ENCODE measurements at regions not wholly inside any gene's neighbourhood (a gene's known extent, or its start where the extent isn't known, plus 50 kb on each side); places are given as distances from the start of the nearest gene placed in this dataset.

- Mint-ChIP-seq H3K27ac (no peak overlapping the region), H3K4me3 (no peak overlapping the region), H3K27me3 (ENCODE audit: low read depth, poor library complexity) (no peaks in the 10 kb centered on the region), H3K36me3 (ENCODE audit: low read depth) (no peaks in the 10 kb centered on the region), H3K9me3 (no peaks in the 10 kb centered on the region), H3K4me1 (no peaks in the 10 kb centered on the region)
- TF ChIP-seq CTCF (IDR thresholded peaks at IDR 0.05) = no peak
- no peak for DNase-seq
Observed at GRCh38 chr3:22318325-22318724, 567.3 kb upstream of the ZNF385D start.

GRCh38 chr3:22319446-22319845, 568.4 kb upstream of the ZNF385D start:
- no peak overlapping the region for H3K4me3 Mint-ChIP-seq
- DNase-seq = no peak

GRCh38 chr3:22322861-22323260, 571.9 kb upstream of the ZNF385D start:
- H3K9me3 Mint-ChIP-seq = no peaks in the 10 kb centered on the region
- H3K4me3 Mint-ChIP-seq = no peak overlapping the region
- H3K36me3 Mint-ChIP-seq (ENCODE audit: low read depth) = no peaks in the 10 kb centered on the region
- H3K27me3 Mint-ChIP-seq (ENCODE audit: low read depth, poor library complexity) = peaks cover under 1% of the 10 kb centered on the region
- no peak for TF ChIP-seq CTCF (IDR thresholded peaks at IDR 0.05)
- no peaks in the 10 kb centered on the region for H3K4me1 Mint-ChIP-seq
- no peak for DNase-seq
- no peak overlapping the region for H3K27ac Mint-ChIP-seq

More at GRCh38 chr3:22319446-22319845, 568.4 kb upstream of the ZNF385D start:
- no peak for TF ChIP-seq CTCF (IDR thresholded peaks at IDR 0.05)
- H3K27me3 Mint-ChIP-seq (ENCODE audit: low read depth, poor library complexity) = no peaks in the 10 kb centered on the region
- no peaks in the 10 kb centered on the region for H3K9me3 Mint-ChIP-seq
- H3K27ac Mint-ChIP-seq = no peak overlapping the region
- H3K36me3 Mint-ChIP-seq (ENCODE audit: low read depth) = no peaks in the 10 kb centered on the region
- H3K4me1 Mint-ChIP-seq = no peaks in the 10 kb centered on the region

- Mint-ChIP-seq H3K27ac (no peak overlapping the region), H3K36me3 (ENCODE audit: low read depth) (no peaks in the 10 kb centered on the region), H3K4me3 (no peak overlapping the region), H3K27me3 (ENCODE audit: low read depth, poor library complexity) (peaks cover 4% of the 10 kb centered on the region), H3K9me3 (no peaks in the 10 kb centered on the region), H3K4me1 (no peaks in the 10 kb centered on the region)
- no peak for DNase-seq
- TF ChIP-seq CTCF (IDR thresholded peaks at IDR 0.05) = no peak
Observed at GRCh38 chr3:22326305-22326704, 575.3 kb upstream of the ZNF385D start.

- H3K4me1 Mint-ChIP-seq = no peaks in the 10 kb centered on the region
- H3K27ac Mint-ChIP-seq = no peak overlapping the region
- no peak for TF ChIP-seq CTCF (IDR thresholded peaks at IDR 0.05)
- no peaks in the 10 kb centered on the region for H3K27me3 Mint-ChIP-seq (ENCODE audit: low read depth, poor library complexity)
- H3K36me3 Mint-ChIP-seq (ENCODE audit: low read depth) = no peaks in the 10 kb centered on the region
- H3K4me3 Mint-ChIP-seq = no peak overlapping the region
- no peak for DNase-seq
- H3K9me3 Mint-ChIP-seq = no peaks in the 10 kb centered on the region
Observed at GRCh38 chr3:22334996-22335395, 584.0 kb upstream of the ZNF385D start.

GRCh38 chr3:22349215-22349851, 598.3 kb upstream of the ZNF385D start:
- Mint-ChIP-seq H3K9me3 (no peaks in the 10 kb centered on the region), H3K27me3 (ENCODE audit: low read depth, poor library complexity) (peaks cover 7% of the 10 kb centered on the region), H3K4me1 (no peaks in the 10 kb centered on the region), H3K36me3 (ENCODE audit: low read depth) (no peaks in the 10 kb centered on the region), H3K4me3 (no peak overlapping the region), H3K27ac (no peak overlapping the region)
- TF ChIP-seq CTCF (IDR thresholded peaks at IDR 0.05) = no peak
- DNase-seq = no peak

Data from nephron progenitor cell (in vitro differentiated cells).